Calu3 (cell line): ENCODE measurements at regions not wholly inside any gene's neighbourhood (a gene's known extent, or its start where the extent isn't known, plus 50 kb on each side); places are given as distances from the start of the nearest gene placed in this dataset.

ENCODE experiments used
- BruUV-seq: library from RNA; stranded (reverse); fragments of 400-500 nt; replicated peaks from 2 replicates; lab custom pipeline; 2021; lab: Mats Ljungman, UMichigan
- CTCF ChIA-PET: fragments of 300-600 bp; sonication (Branson Sonifier 250); formaldehyde crosslinking; loops from one replicate; lab custom pipeline; 2022; ENCODE audit warnings: antibody characterized with exemption; lab: Charles Lee
- DNase-seq: peaks from one replicate; pipeline ENCODE4 v3.0.0; 2022
- H3K27ac Mint-ChIP-seq: one replicate; pipeline ENCODE4 v1.8.0; 2022; ENCODE audit warnings: mixed read lengths; ENCODE audit not compliant: unreplicated experiment
- H3K27me3 Mint-ChIP-seq: one replicate; pipeline ENCODE4 v1.8.0; 2022; ENCODE audit warnings: mixed read lengths; ENCODE audit not compliant: unreplicated experiment
- H3K36me3 Mint-ChIP-seq: one replicate; pipeline ENCODE4 v1.8.0; 2022; ENCODE audit warnings: mild to moderate bottlenecking, moderate library complexity, mixed read lengths; ENCODE audit not compliant: insufficient read depth, unreplicated experiment
- H3K4me1 Mint-ChIP-seq: one replicate; pipeline ENCODE4 v1.8.0; 2022; ENCODE audit warnings: mild to moderate bottlenecking, low read depth, mixed read lengths; ENCODE audit not compliant: unreplicated experiment
- H3K4me3 Mint-ChIP-seq: one replicate; pipeline ENCODE4 v1.8.0; 2022; ENCODE audit warnings: mild to moderate bottlenecking, low read depth, moderate library complexity, mixed read lengths; ENCODE audit not compliant: unreplicated experiment
- H3K9me3 Mint-ChIP-seq: one replicate; pipeline ENCODE4 v1.8.0; 2022; ENCODE audit warnings: low read depth, mixed read lengths; ENCODE audit not compliant: unreplicated experiment
- intact Hi-C: fragments of 100-400 bp; cut with micrococcal nuclease; formaldehyde crosslinking; loops from one replicate; pipeline ENCODE4 v1.10.0; 2022; ENCODE audit not compliant: unreplicated experiment
- TF ChIP-seq, protein P1 (sequence below): fragments of 200-600 bp; IDR thresholded peaks from one replicate; pipeline ENCODE4 v1.8.0; 2022; ENCODE audit warnings: antibody characterized with exemption; ENCODE audit not compliant: unreplicated experiment

DNA sequence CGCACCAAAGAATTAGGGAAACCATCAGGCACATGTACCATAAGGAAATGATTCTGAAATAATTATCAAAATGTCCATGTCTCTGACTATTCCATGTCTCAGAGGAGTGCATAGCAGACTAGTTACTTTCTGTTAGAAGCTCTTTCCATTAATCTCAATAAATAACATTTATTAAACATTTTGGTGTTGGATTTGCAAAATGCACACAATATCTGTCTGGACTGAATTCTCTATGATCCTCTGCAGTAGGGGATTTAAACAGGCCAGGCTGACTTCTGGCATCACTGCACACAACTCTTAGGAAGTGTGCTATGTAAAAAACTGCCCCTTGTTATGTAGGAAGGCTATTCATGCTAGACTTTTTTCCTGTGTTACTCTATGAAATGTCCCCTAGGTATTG is 283.3 kb upstream of the CDH5 start:
- Mint-ChIP-seq H3K9me3 (no peaks in the 10 kb centered on the region), H3K36me3 (no peaks in the 10 kb centered on the region), H3K27me3 (peaks cover 57% of the 10 kb centered on the region), H3K4me3 (no peak overlapping the region), H3K27ac (no peak overlapping the region), H3K4me1 (no peaks in the 10 kb centered on the region)
- intact Hi-C loops: no loop called here
- no TSS peak for BruUV-seq
- TF ChIP-seq, protein P1, sequence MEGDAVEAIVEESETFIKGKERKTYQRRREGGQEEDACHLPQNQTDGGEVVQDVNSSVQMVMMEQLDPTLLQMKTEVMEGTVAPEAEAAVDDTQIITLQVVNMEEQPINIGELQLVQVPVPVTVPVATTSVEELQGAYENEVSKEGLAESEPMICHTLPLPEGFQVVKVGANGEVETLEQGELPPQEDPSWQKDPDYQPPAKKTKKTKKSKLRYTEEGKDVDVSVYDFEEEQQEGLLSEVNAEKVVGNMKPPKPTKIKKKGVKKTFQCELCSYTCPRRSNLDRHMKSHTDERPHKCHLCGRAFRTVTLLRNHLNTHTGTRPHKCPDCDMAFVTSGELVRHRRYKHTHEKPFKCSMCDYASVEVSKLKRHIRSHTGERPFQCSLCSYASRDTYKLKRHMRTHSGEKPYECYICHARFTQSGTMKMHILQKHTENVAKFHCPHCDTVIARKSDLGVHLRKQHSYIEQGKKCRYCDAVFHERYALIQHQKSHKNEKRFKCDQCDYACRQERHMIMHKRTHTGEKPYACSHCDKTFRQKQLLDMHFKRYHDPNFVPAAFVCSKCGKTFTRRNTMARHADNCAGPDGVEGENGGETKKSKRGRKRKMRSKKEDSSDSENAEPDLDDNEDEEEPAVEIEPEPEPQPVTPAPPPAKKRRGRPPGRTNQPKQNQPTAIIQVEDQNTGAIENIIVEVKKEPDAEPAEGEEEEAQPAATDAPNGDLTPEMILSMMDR: no peak
- CTCF ChIA-PET: interaction anchor here (1.2 kb wide), 1 partner anchor 9 kb away, joined by 3 read pairs; no protein-coding TSS in a partner anchor
- no peak for DNase-seq

DNA sequence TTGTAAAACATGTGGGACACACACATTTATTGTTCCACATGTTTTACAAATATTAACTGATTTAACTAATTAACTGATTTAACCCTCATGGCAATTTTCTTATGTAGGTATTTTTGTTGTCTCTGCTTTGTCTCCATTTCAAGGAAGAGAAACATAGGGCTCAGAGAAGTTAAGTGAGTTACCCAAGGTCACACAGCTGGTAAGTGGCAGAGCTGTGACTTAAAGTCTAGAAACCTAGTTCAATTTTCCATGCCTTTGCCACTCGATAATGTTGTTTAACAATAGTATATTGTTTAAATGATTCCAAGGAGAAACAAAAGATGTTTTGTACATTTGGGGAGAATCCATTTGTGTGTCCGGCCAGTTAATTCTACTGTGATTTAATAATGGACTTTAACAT is 284.1 kb upstream of the CDH5 start:
- Mint-ChIP-seq H3K4me3 (no peak overlapping the region), H3K36me3 (no peaks in the 10 kb centered on the region), H3K9me3 (no peaks in the 10 kb centered on the region), H3K27ac (no peak overlapping the region), H3K27me3 (peaks cover 55% of the 10 kb centered on the region), H3K4me1 (no peaks in the 10 kb centered on the region)
- BruUV-seq: no TSS peak
- intact Hi-C loops: no loop called here
- TF ChIP-seq, protein P1: no peak
- CTCF ChIA-PET: interaction anchor here (1.2 kb wide), 1 partner anchor 10 kb away, joined by 3 read pairs; no protein-coding TSS in a partner anchor
- DNase-seq: no peak

DNA sequence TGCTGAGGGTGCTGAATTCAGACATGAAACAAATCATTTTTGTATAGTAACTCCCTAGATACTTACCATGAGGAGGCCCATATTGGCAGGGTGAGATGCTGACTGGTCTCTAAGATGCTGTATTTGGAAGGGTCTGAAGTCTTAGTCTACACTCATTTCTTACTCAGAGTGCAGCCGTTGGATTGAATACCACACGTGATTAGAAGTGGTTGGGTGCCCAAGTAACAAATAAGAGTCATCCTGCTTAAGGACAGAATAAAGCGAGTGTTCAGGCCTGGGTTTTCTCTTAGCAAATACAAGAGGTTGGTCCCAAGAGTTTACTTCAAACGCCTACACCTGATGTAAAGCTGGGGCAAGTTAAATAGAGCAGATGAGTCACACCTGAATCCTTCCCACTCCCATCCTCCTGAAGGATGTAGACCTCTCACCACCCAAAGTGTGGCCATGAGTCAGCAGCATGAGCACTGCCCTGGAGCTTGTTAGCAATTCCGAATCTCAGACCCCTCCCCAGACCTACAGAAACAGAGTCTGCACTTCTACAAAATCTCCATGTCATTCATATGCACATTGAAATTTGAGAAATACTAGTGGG is 284.6 kb upstream of the CDH5 start:
- H3K4me1 Mint-ChIP-seq: no peaks in the 10 kb centered on the region
- intact Hi-C loops: no loop called here
- H3K4me3 Mint-ChIP-seq: no peak overlapping the region
- TF ChIP-seq, protein P1: no peak
- no TSS peak for BruUV-seq
- no peak for DNase-seq
- H3K27ac Mint-ChIP-seq: no peak overlapping the region
- H3K36me3 Mint-ChIP-seq: no peaks in the 10 kb centered on the region
- peaks cover 49% of the 10 kb centered on the region for H3K27me3 Mint-ChIP-seq
- no peaks in the 10 kb centered on the region for H3K9me3 Mint-ChIP-seq
- CTCF ChIA-PET: no interaction called here

DNA sequence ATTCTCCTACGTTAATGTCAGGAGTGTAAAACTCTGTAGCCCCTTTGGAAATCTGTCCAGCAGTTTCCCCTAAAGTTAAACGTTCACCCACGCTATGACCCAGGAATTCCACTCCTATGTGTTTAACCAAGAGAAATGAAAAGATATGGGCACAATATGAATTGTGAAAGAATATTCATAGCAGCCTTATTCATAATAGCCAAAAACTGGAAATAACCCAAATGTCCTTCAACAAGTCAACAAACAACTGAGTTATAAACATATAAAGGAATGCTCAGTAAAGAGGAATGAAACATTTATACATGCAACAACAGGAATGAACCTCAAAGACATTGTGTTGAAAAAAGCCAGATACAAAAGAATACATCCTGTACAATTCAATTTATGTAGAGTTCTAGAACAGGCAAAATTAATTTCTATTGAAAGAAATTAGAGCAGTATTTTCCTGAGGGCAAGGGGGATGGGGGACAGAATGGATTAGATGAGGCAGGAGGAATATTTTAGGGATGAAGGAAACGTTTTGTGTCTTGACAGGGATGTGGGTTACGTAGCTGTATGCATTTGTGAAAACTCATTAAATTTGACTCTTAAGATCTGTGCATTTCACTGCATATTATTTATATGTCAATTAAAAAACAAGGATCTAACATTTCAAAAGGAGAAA is 286.7 kb upstream of the CDH5 start:
- no peak for DNase-seq
- H3K27ac Mint-ChIP-seq: no peak overlapping the region
- peaks cover 31% of the 10 kb centered on the region for H3K27me3 Mint-ChIP-seq
- TF ChIP-seq, protein P1: no peak
- no TSS peak for BruUV-seq
- CTCF ChIA-PET: no interaction called here
- intact Hi-C loops: no loop called here
- H3K4me1 Mint-ChIP-seq: no peaks in the 10 kb centered on the region
- H3K36me3 Mint-ChIP-seq: no peaks in the 10 kb centered on the region
- H3K9me3 Mint-ChIP-seq: no peaks in the 10 kb centered on the region
- no peak overlapping the region for H3K4me3 Mint-ChIP-seq
